ENCODE measurements at regions not wholly inside any gene's neighbourhood (a gene's known extent, or its start where the extent isn't known, plus 50 kb on each side); places are given as distances from the start of the nearest gene placed in this dataset.

GRCh38 chr1:60413091-60413490 is 339.5 kb upstream of the C1orf87 start:
- H3K9me3 ChIP-seq (ENCODE audit: control insufficient read depth, low read length) = no peaks in the 10 kb centered on the region
- WGBS, 2 experiments (ENCODE audit: insufficient coverage in 1 of 2, insufficient read length in 1 of 2) = 86 to 100% methylated on average over 1 of the region's 1 CpG
- no peak overlapping the region for H3K9ac ChIP-seq (ENCODE audit: extremely low read depth, low read length, poor library complexity, severe bottlenecking)
- Mint-ChIP-seq H3K9me3 (no peaks in the 10 kb centered on the region), H3K27ac (no peak overlapping the region), H3K36me3 (ENCODE audit: low read depth) (no peaks in the 10 kb centered on the region), H3K4me3 (no peak overlapping the region), H3K4me1 (no peaks in the 10 kb centered on the region), H3K27me3 (ENCODE audit: insufficient read depth) (no peaks in the 10 kb centered on the region)
- no peak for DNase-seq
- no peaks in the 10 kb centered on the region for H3K36me3 ChIP-seq (ENCODE audit: control insufficient read depth, insufficient read depth, low read length)
- no peaks in the 10 kb centered on the region for H3K4me1 ChIP-seq (ENCODE audit: control insufficient read depth, insufficient read depth, low read length)
- no peaks in the 10 kb centered on the region for H3K27me3 ChIP-seq (ENCODE audit: control insufficient read depth, insufficient read depth, low read length, poor library complexity, severe bottlenecking)
- TF ChIP-seq CTCF (conservative IDR thresholded peaks at IDR 0.05) = no peak
- no peak overlapping the region for H3K27ac ChIP-seq (ENCODE audit: low read depth, low read length)
- H3K4me3 ChIP-seq (ENCODE audit: low read length) = no peak overlapping the region

- Histone ChIP-seq H3K36me3 (ENCODE audit: control insufficient read depth, insufficient read depth, low read length) (no peaks in the 10 kb centered on the region), H3K9me3 (ENCODE audit: control insufficient read depth, low read length) (no peaks in the 10 kb centered on the region), H3K27ac (ENCODE audit: low read depth, low read length) (no peak overlapping the region), H3K4me1 (ENCODE audit: control insufficient read depth, insufficient read depth, low read length) (no peaks in the 10 kb centered on the region), H3K9ac (ENCODE audit: extremely low read depth, low read length, poor library complexity, severe bottlenecking) (no peak overlapping the region), H3K27me3 (ENCODE audit: control insufficient read depth, insufficient read depth, low read length, poor library complexity, severe bottlenecking) (no peaks in the 10 kb centered on the region), H3K4me3 (ENCODE audit: low read length) (no peak overlapping the region)
- no peak for TF ChIP-seq CTCF (conservative IDR thresholded peaks at IDR 0.05)
- WGBS, 2 experiments (ENCODE audit: insufficient coverage in 1 of 2, insufficient read length in 1 of 2) = 88% methylated on average over 2 of the region's 2 CpGs; no CpG with 5 or more reads in 1 of the 2 experiments
- Mint-ChIP-seq H3K4me3 (no peak overlapping the region), H3K9me3 (no peaks in the 10 kb centered on the region), H3K27ac (no peak overlapping the region), H3K36me3 (ENCODE audit: low read depth) (no peaks in the 10 kb centered on the region), H3K27me3 (ENCODE audit: insufficient read depth) (no peaks in the 10 kb centered on the region), H3K4me1 (peaks cover 6% of the 10 kb centered on the region)
- DNase-seq = no peak
Measured at GRCh38 chr1:60411591-60411990, 338.0 kb upstream of the C1orf87 start.

- Histone ChIP-seq H3K36me3 (ENCODE audit: control insufficient read depth, insufficient read depth, low read length) (no peaks in the 10 kb centered on the region), H3K4me1 (ENCODE audit: control insufficient read depth, insufficient read depth, low read length) (no peaks in the 10 kb centered on the region), H3K4me3 (ENCODE audit: low read length) (no peak overlapping the region), H3K9me3 (ENCODE audit: control insufficient read depth, low read length) (no peaks in the 10 kb centered on the region), H3K27ac (ENCODE audit: low read depth, low read length) (peak overlapping the region; percentile 53), H3K27me3 (ENCODE audit: control insufficient read depth, insufficient read depth, low read length, poor library complexity, severe bottlenecking) (no peaks in the 10 kb centered on the region), H3K9ac (ENCODE audit: extremely low read depth, low read length, poor library complexity, severe bottlenecking) (no peak overlapping the region)
- Mint-ChIP-seq H3K4me3 (no peak overlapping the region), H3K36me3 (ENCODE audit: low read depth) (no peaks in the 10 kb centered on the region), H3K4me1 (peaks cover 6% of the 10 kb centered on the region), H3K9me3 (no peaks in the 10 kb centered on the region), H3K27me3 (ENCODE audit: insufficient read depth) (peaks cover 2% of the 10 kb centered on the region), H3K27ac (no peak overlapping the region)
- TF ChIP-seq CTCF (conservative IDR thresholded peaks at IDR 0.05) = no peak
- no peak for DNase-seq
- 88% methylated on average over 2 of the region's 4 CpGs; no CpG with 5 or more reads in 1 of the 2 experiments for WGBS, 2 experiments (ENCODE audit: insufficient coverage in 1 of 2, insufficient read length in 1 of 2)
Measured at GRCh38 chr1:60402816-60403215, 329.2 kb upstream of the C1orf87 start.
